GM19397 (cell line): ENCODE measurements at regions not wholly inside any gene's neighbourhood (a gene's known extent, or its start where the extent isn't known, plus 50 kb on each side); places are given as distances from the start of the nearest gene placed in this dataset.
"Not testable (repeated sequence)": the region's sequence is repeated elsewhere in the genome, so short reads cannot be mapped to it uniquely, and the experiment has no call there.

Experiments used
- ATAC-seq: cut with Tn5 transposase; IDR thresholded peaks from one replicate; pipeline ENCODE4 v1.9.1; 2021; ENCODE audit warnings: mild to moderate bottlenecking, moderate library complexity; ENCODE audit not compliant: unreplicated experiment

GRCh38 chr3:88283242-88283592 lies 133.5 kb downstream of the C3orf38 start:
- no peak for ATAC-seq

- ATAC-seq: no peak
Observed at GRCh38 chr3:88291486-88291885, 141.7 kb downstream of the C3orf38 start.

- no peak for ATAC-seq
Observed at GRCh38 chr3:88298189-88298588, 148.4 kb downstream of the C3orf38 start.

GRCh38 chr3:88301273-88301995 lies 151.7 kb downstream of the C3orf38 start:
- no peak for ATAC-seq

GRCh38 chr3:88301996-88302393 lies 152.2 kb downstream of the C3orf38 start:
- ATAC-seq: no peak

GRCh38 chr3:88303331-88303904 lies 153.7 kb downstream of the C3orf38 start:
- not testable (repeated sequence) for ATAC-seq

GRCh38 chr3:88307666-88308065 lies 157.9 kb downstream of the C3orf38 start:
- ATAC-seq: no peak

GRCh38 chr3:88311826-88312225 lies 162.1 kb downstream of the C3orf38 start:
- no peak for ATAC-seq

- ATAC-seq: no peak
Observed at GRCh38 chr3:88312256-88312655, 162.5 kb downstream of the C3orf38 start.

- ATAC-seq: no peak
Observed at GRCh38 chr3:88318067-88318466, 168.3 kb downstream of the C3orf38 start.

- ATAC-seq: no peak
Observed at GRCh38 chr3:88321363-88322050, 171.7 kb downstream of the C3orf38 start.

- ATAC-seq: no peak
Observed at GRCh38 chr3:88324788-88325187, 175.0 kb downstream of the C3orf38 start.

- ATAC-seq: no peak
Observed at GRCh38 chr3:88334187-88334868, 184.6 kb downstream of the C3orf38 start.

- no peak for ATAC-seq
Observed at GRCh38 chr3:88336894-88337293, 187.1 kb downstream of the C3orf38 start.

GRCh38 chr3:88343264-88343663 lies 193.5 kb downstream of the C3orf38 start:
- ATAC-seq: no peak

GRCh38 chr3:88346643-88347042 lies 196.9 kb downstream of the C3orf38 start:
- no peak for ATAC-seq

GRCh38 chr3:88362428-88362827 lies 212.7 kb downstream of the C3orf38 start:
- no peak for ATAC-seq

- ATAC-seq: no peak
Observed at GRCh38 chr3:88364926-88365325, 215.2 kb downstream of the C3orf38 start.

- no peak for ATAC-seq
Observed at GRCh38 chr3:88369337-88369736, 219.6 kb downstream of the C3orf38 start.

- no peak for ATAC-seq
Observed at GRCh38 chr3:88369767-88370166, 220.0 kb downstream of the C3orf38 start.

GRCh38 chr3:88385090-88385489 lies 235.3 kb downstream of the C3orf38 start:
- ATAC-seq: peak; percentile 62

GRCh38 chr3:88398581-88398980 lies 248.8 kb downstream of the C3orf38 start:
- ATAC-seq: no peak
